HG03565 (cell line): ENCODE measurements at regions not wholly inside any gene's neighbourhood (a gene's known extent, or its start where the extent isn't known, plus 50 kb on each side); places are given as distances from the start of the nearest gene placed in this dataset.
"Not testable (repeated sequence)": the region's sequence is repeated elsewhere in the genome, so short reads cannot be mapped to it uniquely, and the experiment has no call there.

Experiments
- ATAC-seq: cut with Tn5 transposase; IDR thresholded peaks from one replicate; pipeline ENCODE4 v1.9.1; 2021; ENCODE audit warnings: mild to moderate bottlenecking, moderate library complexity; ENCODE audit not compliant: unreplicated experiment

GRCh38 chr13:18322821-18323220, 858.8 kb downstream of the TUBA3C start:
- not testable (repeated sequence) for ATAC-seq

- not testable (repeated sequence) for ATAC-seq
Observed at GRCh38 chr13:18319653-18320052, 862.0 kb downstream of the TUBA3C start.

- ATAC-seq: not testable (repeated sequence)
Observed at GRCh38 chr13:18303240-18303813, 878.3 kb downstream of the TUBA3C start.

- not testable (repeated sequence) for ATAC-seq
Observed at GRCh38 chr13:18300968-18301367, 880.7 kb downstream of the TUBA3C start.

- not testable (repeated sequence) for ATAC-seq
Observed at GRCh38 chr13:18297359-18297758, 884.3 kb downstream of the TUBA3C start.

- ATAC-seq: not testable (repeated sequence)
Observed at GRCh38 chr13:18296617-18297016, 885.0 kb downstream of the TUBA3C start.

GRCh38 chr13:18294311-18294710, 887.3 kb downstream of the TUBA3C start:
- not testable (repeated sequence) for ATAC-seq

- not testable (repeated sequence) for ATAC-seq
Observed at GRCh38 chr13:18286848-18287247, 894.8 kb downstream of the TUBA3C start.

- ATAC-seq: not testable (repeated sequence)
Observed at GRCh38 chr13:18285663-18286062, 896.0 kb downstream of the TUBA3C start.

- ATAC-seq: not testable (repeated sequence)
Observed at GRCh38 chr13:18284040-18284439, 897.6 kb downstream of the TUBA3C start.

GRCh38 chr13:18281829-18282597, 899.6 kb downstream of the TUBA3C start:
- not testable (repeated sequence) for ATAC-seq

GRCh38 chr13:18280904-18281828, 900.5 kb downstream of the TUBA3C start:
- not testable (repeated sequence) for ATAC-seq

- ATAC-seq: not testable (repeated sequence)
Observed at GRCh38 chr13:18279971-18280370, 901.7 kb downstream of the TUBA3C start.

GRCh38 chr13:18277372-18277771, 904.3 kb downstream of the TUBA3C start:
- not testable (repeated sequence) for ATAC-seq

- not testable (repeated sequence) for ATAC-seq
Observed at GRCh38 chr13:18276280-18276679, 905.3 kb downstream of the TUBA3C start.

GRCh38 chr13:18273785-18274514, 907.7 kb downstream of the TUBA3C start:
- ATAC-seq: not testable (repeated sequence)

GRCh38 chr13:18258801-18259419, 922.7 kb downstream of the TUBA3C start:
- not testable (repeated sequence) for ATAC-seq

- ATAC-seq: not testable (repeated sequence)
Observed at GRCh38 chr13:18257686-18258085, 923.9 kb downstream of the TUBA3C start.

GRCh38 chr13:18252848-18253247, 928.8 kb downstream of the TUBA3C start:
- ATAC-seq: not testable (repeated sequence)
